ENCODE measurements at regions not wholly inside any gene's neighbourhood (a gene's known extent, or its start where the extent isn't known, plus 50 kb on each side); places are given as distances from the start of the nearest gene placed in this dataset.

- DNase-seq: no peak
Measured at GRCh38 chr2:211070547-211070946, 514.1 kb downstream of the CPS1 start.

GRCh38 chr2:211077216-211077767 is 520.9 kb downstream of the CPS1 start:
- no peak for DNase-seq

- DNase-seq: no peak
Measured at GRCh38 chr2:211084352-211084751, 528.0 kb downstream of the CPS1 start.

GRCh38 chr2:211085056-211085680 is 528.8 kb downstream of the CPS1 start:
- DNase-seq: no peak

DNA sequence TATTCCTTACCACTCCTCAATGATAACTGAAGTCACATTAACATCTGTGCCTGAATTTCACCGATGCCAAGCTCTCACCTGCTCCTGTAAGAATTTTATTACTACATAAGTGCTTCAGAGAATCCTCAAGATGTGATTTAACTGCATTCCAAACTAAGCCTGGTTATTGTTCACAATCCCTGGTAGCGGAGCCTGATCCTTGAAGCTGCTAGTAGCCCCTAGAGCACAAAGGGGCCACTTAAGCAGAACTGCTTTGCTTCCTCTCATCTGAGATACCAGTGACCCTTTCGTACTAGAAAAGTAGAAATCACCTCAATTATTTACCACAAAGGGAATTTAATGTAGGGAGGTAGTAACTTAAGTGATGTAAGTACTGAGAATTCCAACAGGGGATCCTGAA is 529.6 kb downstream of the CPS1 start:
- DNase-seq: no peak

- DNase-seq: no peak
Measured at GRCh38 chr2:211089127-211089526, 532.7 kb downstream of the CPS1 start.

GRCh38 chr2:211093743-211094303 is 537.4 kb downstream of the CPS1 start:
- DNase-seq: no peak

- DNase-seq: no peak
Measured at GRCh38 chr2:211103989-211104388, 547.6 kb downstream of the CPS1 start.

- DNase-seq: no peak
Measured at GRCh38 chr2:211113334-211114175, 557.2 kb downstream of the CPS1 start.

- DNase-seq: no peak
Measured at GRCh38 chr2:211114826-211115455, 558.5 kb downstream of the CPS1 start.

DNA sequence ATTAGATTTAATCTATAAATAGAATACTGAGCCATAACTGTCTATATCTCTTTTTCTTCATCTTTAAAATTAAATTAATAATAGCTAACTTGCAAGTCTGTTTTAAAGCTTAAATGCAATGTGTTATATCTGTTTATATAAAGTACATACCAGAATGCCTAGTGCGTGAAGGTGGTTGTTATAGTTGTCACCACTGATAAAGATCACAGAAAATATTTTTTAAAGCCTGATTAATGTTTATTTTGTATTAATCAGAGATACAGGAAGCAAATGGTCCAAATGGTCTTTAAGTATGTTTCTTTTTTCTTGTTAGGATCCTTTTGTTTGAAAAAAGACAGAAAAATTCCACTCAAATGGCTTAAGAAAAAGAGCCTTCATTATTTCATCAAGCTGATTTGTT is 560.6 kb downstream of the CPS1 start:
- no peak for DNase-seq

GRCh38 chr2:211126256-211126655 is 569.9 kb downstream of the CPS1 start:
- no peak for DNase-seq

- no peak for DNase-seq
Measured at GRCh38 chr2:211127501-211127900, 571.1 kb downstream of the CPS1 start.

GRCh38 chr2:211128287-211128686 is 571.9 kb downstream of the CPS1 start:
- DNase-seq: no peak

GRCh38 chr2:211129798-211130197 is 573.4 kb downstream of the CPS1 start:
- DNase-seq: no peak

GRCh38 chr2:211132046-211132445 is 575.6 kb downstream of the CPS1 start:
- DNase-seq: no peak

- DNase-seq: no peak
Measured at GRCh38 chr2:211132573-211132972, 576.2 kb downstream of the CPS1 start.

DNA sequence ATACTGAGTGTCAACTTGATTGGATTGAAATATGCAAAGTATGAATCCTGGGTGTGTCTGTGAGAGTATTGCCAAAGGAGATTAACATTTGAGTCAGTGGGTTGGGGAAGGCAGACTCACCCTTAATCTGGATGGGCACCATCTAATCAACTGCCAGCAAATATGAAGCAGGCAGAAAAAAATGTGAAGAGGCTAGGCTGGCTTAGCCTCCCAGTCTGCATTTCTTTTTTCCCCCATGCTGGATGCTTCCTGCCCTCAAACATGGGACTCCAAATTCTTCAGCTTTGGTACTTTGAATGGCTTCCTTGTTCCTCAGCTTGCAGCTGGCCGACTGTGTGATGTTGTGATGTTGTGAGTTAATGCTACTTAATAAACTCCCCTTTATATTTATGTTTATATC is 577.4 kb downstream of the CPS1 start:
- DNase-seq: no peak

- no peak for DNase-seq
Measured at GRCh38 chr2:211138551-211138950, 582.2 kb downstream of the CPS1 start.

DNA sequence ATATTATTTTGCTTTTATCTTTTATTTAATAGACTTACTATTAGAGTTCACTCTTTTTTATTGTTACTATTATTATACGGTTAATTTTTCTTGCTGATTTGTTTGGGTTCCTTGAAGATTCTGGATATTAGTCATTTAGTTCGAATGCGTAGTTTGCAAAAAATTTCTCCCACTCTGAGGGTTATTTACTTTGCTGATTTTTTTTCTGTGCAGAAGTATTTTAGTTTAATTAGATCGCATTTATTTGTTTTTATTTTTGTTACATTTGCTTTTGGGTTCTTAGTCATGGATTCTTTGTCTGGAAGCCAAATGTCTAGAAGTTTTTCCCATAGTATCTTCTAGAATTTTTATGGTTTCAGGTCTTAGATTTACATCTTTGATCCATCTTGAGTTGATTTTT is 585.2 kb downstream of the CPS1 start:
- no peak for DNase-seq

DNA sequence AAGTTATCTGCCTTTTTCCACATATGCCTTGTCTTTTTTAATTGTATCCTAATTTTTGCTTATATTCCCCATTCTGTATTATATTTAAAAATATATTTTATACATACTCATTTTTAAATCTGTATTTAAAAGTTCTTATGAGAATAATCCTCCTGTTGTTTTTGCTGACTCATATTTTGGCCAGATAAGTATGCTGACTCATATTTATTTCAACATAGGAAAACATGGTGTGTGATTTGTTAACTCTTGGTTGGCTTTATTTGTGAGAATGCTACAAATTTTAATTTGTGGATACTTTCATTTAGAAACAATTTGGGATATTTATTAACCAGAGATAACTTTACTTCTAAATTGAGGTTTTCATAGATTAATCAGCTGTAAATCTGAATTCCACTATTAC is 587.7 kb downstream of the CPS1 start:
- no peak for DNase-seq

GRCh38 chr2:211144974-211145665 is 588.7 kb downstream of the CPS1 start:
- DNase-seq: no peak

DNA sequence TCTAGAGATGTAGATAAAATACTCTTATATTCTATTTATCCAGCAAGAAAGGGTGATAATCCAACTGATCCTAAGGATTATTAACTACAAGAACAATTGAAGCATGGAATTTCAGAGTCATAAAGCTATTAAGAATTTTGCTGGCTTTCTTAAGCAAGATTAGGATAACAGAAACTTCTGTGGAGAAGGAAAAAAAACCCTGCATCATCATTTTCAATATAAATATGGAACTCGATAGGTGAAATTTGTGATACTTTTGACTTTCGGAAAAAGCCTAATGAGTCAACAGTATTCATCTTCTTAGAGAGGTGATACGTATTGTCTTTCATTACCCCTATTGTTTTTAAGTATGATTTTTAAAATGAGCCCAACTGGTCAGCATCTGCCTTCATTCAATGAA is 593.3 kb downstream of the CPS1 start:
- no peak for DNase-seq

Measured in NCI-H2107 (cell line).